Activated naive CD4-positive, alpha-beta T cell treated with anti-CD3 and anti-CD28 coated beads for 36 hours (primary cell): ENCODE measurements at regions not wholly inside any gene's neighbourhood (a gene's known extent, or its start where the extent isn't known, plus 50 kb on each side); places are given as distances from the start of the nearest gene placed in this dataset.

Experiments
- CTCF ChIA-PET: fragments of 350-600 bp; sonication (Branson Sonifier 250); formaldehyde crosslinking; loops from one replicate; lab custom pipeline; 2021; ENCODE audit warnings: antibody characterized with exemption; lab: Charles Lee
- DNase-seq: peaks from one replicate; pipeline ENCODE4 v3.0.0-alpha.2; 2020
- H3K27ac Mint-ChIP-seq: one replicate; pipeline ENCODE4 v1.8.0; 2021; ENCODE audit warnings: mild to moderate bottlenecking, mixed read lengths
- H3K27me3 Mint-ChIP-seq: one replicate; pipeline ENCODE4 v1.8.0; 2021; ENCODE audit warnings: low read depth, mixed read lengths
- H3K36me3 Mint-ChIP-seq: one replicate; pipeline ENCODE4 v1.8.0; 2021; ENCODE audit warnings: low read depth, mixed read lengths
- H3K4me1 Mint-ChIP-seq: one replicate; pipeline ENCODE4 v1.8.0; 2021; ENCODE audit warnings: low read depth, mixed read lengths
- H3K4me3 Mint-ChIP-seq: one replicate; pipeline ENCODE4 v1.8.0; 2021; ENCODE audit warnings: mild to moderate bottlenecking, moderate library complexity, mixed read lengths
- H3K9me3 Mint-ChIP-seq: one replicate; pipeline ENCODE4 v1.8.0; 2021; ENCODE audit warnings: mixed read lengths
- intact Hi-C: fragments of 100-400 bp; cut with micrococcal nuclease; formaldehyde crosslinking; loops from one replicate; pipeline ENCODE4 v1.15.1; 2023

GRCh38 chr3:84125760-84126159 lies 833.0 kb upstream of the CADM2 start:
- Mint-ChIP-seq H3K4me1 (no peaks in the 10 kb centered on the region), H3K36me3 (no peaks in the 10 kb centered on the region), H3K9me3 (peaks cover 6% of the 10 kb centered on the region), H3K27me3 (no peaks in the 10 kb centered on the region), H3K4me3 (no peak overlapping the region), H3K27ac (no peak overlapping the region)
- CTCF ChIA-PET, result no interaction called here
- intact Hi-C loops, result no loop called here
- DNase-seq, result no peak

DNA sequence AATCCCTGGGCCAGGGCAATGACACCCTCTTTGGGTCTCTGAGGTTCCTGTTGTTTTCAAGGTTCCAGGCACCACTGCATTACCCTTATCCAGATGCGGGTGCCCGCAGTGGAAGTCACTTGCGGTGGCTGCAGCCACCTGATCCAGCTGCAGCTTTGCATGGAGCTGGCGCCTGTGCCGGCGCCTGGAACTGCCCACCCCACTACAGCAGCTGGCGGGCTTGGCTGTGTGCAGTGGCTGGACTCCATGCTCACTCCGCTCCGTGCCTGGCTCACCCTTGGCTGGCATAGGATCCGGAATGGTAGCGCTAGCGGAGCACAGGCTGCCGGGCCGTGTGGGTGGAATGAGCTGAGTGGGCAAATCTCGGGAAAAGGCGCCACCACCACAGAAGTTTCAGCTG lies 832.6 kb upstream of the CADM2 start:
- Mint-ChIP-seq H3K4me1 (no peaks in the 10 kb centered on the region), H3K36me3 (no peaks in the 10 kb centered on the region), H3K27ac (no peak overlapping the region), H3K4me3 (no peak overlapping the region), H3K27me3 (no peaks in the 10 kb centered on the region), H3K9me3 (peaks cover 6% of the 10 kb centered on the region)
- no peak for DNase-seq
- intact Hi-C loops, result no loop called here
- CTCF ChIA-PET, result no interaction called here

- no peak overlapping the region for H3K4me3 Mint-ChIP-seq
- no peaks in the 10 kb centered on the region for H3K36me3 Mint-ChIP-seq
- DNase-seq, result no peak
- peaks cover 6% of the 10 kb centered on the region for H3K9me3 Mint-ChIP-seq
- no peak overlapping the region for H3K27ac Mint-ChIP-seq
- H3K27me3 Mint-ChIP-seq, result no peaks in the 10 kb centered on the region
- intact Hi-C loops, result no loop called here
- CTCF ChIA-PET, result no interaction called here
- H3K4me1 Mint-ChIP-seq, result no peaks in the 10 kb centered on the region
These were observed 830.8 kb upstream of the CADM2 start for GRCh38 chr3:84128024-84128423.

GRCh38 chr3:84136425-84136824 lies 822.4 kb upstream of the CADM2 start:
- H3K36me3 Mint-ChIP-seq, result no peaks in the 10 kb centered on the region

DNA sequence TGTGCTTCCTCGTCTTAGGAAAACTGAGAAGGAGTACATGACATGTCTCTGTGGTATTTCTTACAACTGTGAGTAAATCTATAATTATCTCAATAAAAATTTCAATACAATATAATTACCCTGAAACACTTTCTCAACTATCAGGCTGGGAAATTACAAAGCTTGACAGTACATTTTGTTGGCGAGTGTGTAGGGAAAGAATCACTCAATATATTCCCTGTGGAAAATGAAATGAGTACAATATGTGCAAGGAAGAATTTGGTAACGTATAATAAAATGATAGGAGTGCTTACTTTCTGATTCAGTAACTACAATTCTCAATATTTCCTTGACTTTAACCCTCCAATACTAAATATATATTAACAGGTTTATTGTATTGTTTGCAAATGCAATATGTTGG lies 818.2 kb upstream of the CADM2 start:
- DNase-seq, result no peak
- H3K36me3 Mint-ChIP-seq, result no peaks in the 10 kb centered on the region
- no peak overlapping the region for H3K27ac Mint-ChIP-seq
- CTCF ChIA-PET, result no interaction called here
- no peaks in the 10 kb centered on the region for H3K27me3 Mint-ChIP-seq
- H3K9me3 Mint-ChIP-seq, result peaks cover 9% of the 10 kb centered on the region
- H3K4me1 Mint-ChIP-seq, result no peaks in the 10 kb centered on the region
- H3K4me3 Mint-ChIP-seq, result no peak overlapping the region
- intact Hi-C loops, result no loop called here

More at GRCh38 chr3:84136425-84136824, 822.4 kb upstream of the CADM2 start:
- intact Hi-C loops, result no loop called here
- Mint-ChIP-seq H3K9me3 (peaks cover 5% of the 10 kb centered on the region), H3K4me3 (no peak overlapping the region), H3K4me1 (no peaks in the 10 kb centered on the region), H3K27ac (no peak overlapping the region), H3K27me3 (no peaks in the 10 kb centered on the region)
- CTCF ChIA-PET, result no interaction called here
- DNase-seq, result no peak

DNA sequence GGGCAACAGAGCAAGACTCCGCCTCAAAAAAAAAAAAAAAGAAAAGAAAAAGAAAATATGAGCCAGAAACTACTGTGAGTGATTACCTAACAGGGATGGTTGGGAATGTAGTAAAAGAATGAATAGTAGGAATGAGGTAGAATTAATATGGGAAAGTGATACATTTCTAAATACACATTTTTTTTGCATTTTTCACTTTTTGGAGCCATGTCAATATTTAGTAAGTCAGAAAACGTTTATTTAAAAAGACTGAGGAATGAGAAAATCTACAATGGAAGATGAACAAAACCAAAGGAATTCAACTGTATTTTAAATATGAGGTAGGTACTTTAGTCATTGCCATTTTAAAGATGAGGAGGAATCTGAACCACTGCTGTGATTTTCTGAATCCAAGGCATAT lies 817.2 kb upstream of the CADM2 start:
- no peaks in the 10 kb centered on the region for H3K4me1 Mint-ChIP-seq
- DNase-seq, result no peak
- intact Hi-C loops, result no loop called here

GRCh38 chr3:84165328-84165727 lies 793.5 kb upstream of the CADM2 start:
- intact Hi-C loops, result no loop called here
- Mint-ChIP-seq H3K27ac (no peak overlapping the region), H3K4me3 (no peak overlapping the region), H3K36me3 (no peaks in the 10 kb centered on the region), H3K4me1 (no peaks in the 10 kb centered on the region), H3K9me3 (peaks cover 6% of the 10 kb centered on the region), H3K27me3 (no peaks in the 10 kb centered on the region)
- no peak for DNase-seq
- CTCF ChIA-PET, result no interaction called here

More for the DNA sequence above, 817.2 kb upstream of the CADM2 start:
- Mint-ChIP-seq H3K27ac (no peak overlapping the region), H3K36me3 (no peaks in the 10 kb centered on the region), H3K9me3 (peaks cover 11% of the 10 kb centered on the region), H3K4me3 (no peak overlapping the region), H3K27me3 (no peaks in the 10 kb centered on the region)
- CTCF ChIA-PET, result no interaction called here

- Mint-ChIP-seq H3K36me3 (no peaks in the 10 kb centered on the region), H3K27me3 (no peaks in the 10 kb centered on the region), H3K9me3 (peaks cover 7% of the 10 kb centered on the region), H3K27ac (no peak overlapping the region), H3K4me3 (no peak overlapping the region), H3K4me1 (no peaks in the 10 kb centered on the region)
- CTCF ChIA-PET, result no interaction called here
- DNase-seq, result no peak
- intact Hi-C loops, result no loop called here
These were observed 783.3 kb upstream of the CADM2 start for GRCh38 chr3:84175449-84175848.

DNA sequence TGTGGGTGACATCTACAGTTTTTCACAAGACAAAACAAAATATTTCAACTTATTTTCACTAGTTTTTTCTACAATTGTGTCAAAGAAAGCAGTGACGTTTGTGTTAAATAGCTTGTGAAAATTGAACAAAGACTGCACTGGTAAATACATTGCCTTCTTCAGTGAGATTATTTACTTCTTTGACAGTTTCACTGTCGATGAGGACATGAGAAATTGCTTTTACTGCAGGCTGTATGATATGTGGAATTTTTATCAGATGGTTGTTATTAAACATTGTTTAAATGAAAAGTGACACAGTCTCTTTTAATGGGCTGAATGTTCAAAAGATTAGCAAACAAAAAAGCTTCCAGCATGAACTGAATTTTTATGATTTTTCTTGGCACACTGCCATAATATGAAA lies 773.9 kb upstream of the CADM2 start:
- Mint-ChIP-seq H3K27ac (no peak overlapping the region), H3K9me3 (peaks cover 4% of the 10 kb centered on the region), H3K4me1 (no peaks in the 10 kb centered on the region), H3K36me3 (no peaks in the 10 kb centered on the region), H3K27me3 (no peaks in the 10 kb centered on the region), H3K4me3 (no peak overlapping the region)
- intact Hi-C loops, result no loop called here
- CTCF ChIA-PET, result no interaction called here
- no peak for DNase-seq

DNA sequence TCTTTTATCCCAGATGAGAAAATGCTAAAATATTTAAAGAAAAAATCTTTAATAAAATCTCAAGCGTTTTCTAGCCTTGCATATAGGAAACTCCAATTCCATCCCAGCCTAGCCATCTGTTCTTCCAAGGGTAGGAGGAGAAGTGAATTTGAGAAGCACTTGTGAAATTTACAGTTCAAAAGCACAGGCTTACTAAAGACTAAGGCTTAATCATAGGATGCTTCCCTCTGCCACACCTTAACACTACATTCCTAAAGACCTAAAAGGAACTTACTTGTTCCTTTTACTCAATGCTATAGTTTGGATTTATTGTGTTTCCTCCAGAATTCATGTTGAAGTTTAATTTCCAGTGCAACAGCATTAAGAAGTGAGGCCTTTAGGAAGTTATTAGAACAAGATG lies 764.8 kb upstream of the CADM2 start:
- H3K4me3 Mint-ChIP-seq, result no peak overlapping the region
- DNase-seq, result no peak
- CTCF ChIA-PET, result no interaction called here
- H3K4me1 Mint-ChIP-seq, result no peaks in the 10 kb centered on the region
- H3K27ac Mint-ChIP-seq, result no peak overlapping the region
- intact Hi-C loops, result no loop called here
- peaks cover 24% of the 10 kb centered on the region for H3K9me3 Mint-ChIP-seq
- no peaks in the 10 kb centered on the region for H3K27me3 Mint-ChIP-seq
- no peaks in the 10 kb centered on the region for H3K36me3 Mint-ChIP-seq

GRCh38 chr3:84209474-84209873 lies 749.3 kb upstream of the CADM2 start:
- Mint-ChIP-seq H3K4me1 (no peaks in the 10 kb centered on the region), H3K27ac (no peak overlapping the region), H3K4me3 (no peak overlapping the region), H3K36me3 (no peaks in the 10 kb centered on the region), H3K27me3 (no peaks in the 10 kb centered on the region), H3K9me3 (peaks cover 3% of the 10 kb centered on the region)
- no peak for DNase-seq
- CTCF ChIA-PET, result no interaction called here
- intact Hi-C loops, result no loop called here

GRCh38 chr3:84223512-84223911 lies 735.3 kb upstream of the CADM2 start:
- CTCF ChIA-PET, result no interaction called here
- no peaks in the 10 kb centered on the region for H3K27me3 Mint-ChIP-seq
- H3K9me3 Mint-ChIP-seq, result peaks cover 11% of the 10 kb centered on the region
- intact Hi-C loops, result no loop called here
- H3K4me3 Mint-ChIP-seq, result no peak overlapping the region
- H3K27ac Mint-ChIP-seq, result no peak overlapping the region
- no peaks in the 10 kb centered on the region for H3K4me1 Mint-ChIP-seq
- no peaks in the 10 kb centered on the region for H3K36me3 Mint-ChIP-seq
- no peak for DNase-seq

- DNase-seq, result no peak
- H3K4me1 Mint-ChIP-seq, result no peaks in the 10 kb centered on the region
- H3K9me3 Mint-ChIP-seq, result peaks cover 11% of the 10 kb centered on the region
- no peak overlapping the region for H3K27ac Mint-ChIP-seq
- no peak overlapping the region for H3K4me3 Mint-ChIP-seq
- intact Hi-C loops, result no loop called here
- no peaks in the 10 kb centered on the region for H3K27me3 Mint-ChIP-seq
- CTCF ChIA-PET, result no interaction called here
- H3K36me3 Mint-ChIP-seq, result no peaks in the 10 kb centered on the region
These were observed 734.5 kb upstream of the CADM2 start for GRCh38 chr3:84224262-84224661.

GRCh38 chr3:84236261-84236660 lies 722.5 kb upstream of the CADM2 start:
- peaks cover 6% of the 10 kb centered on the region for H3K9me3 Mint-ChIP-seq
- no peaks in the 10 kb centered on the region for H3K4me1 Mint-ChIP-seq
- intact Hi-C loops, result no loop called here
- H3K4me3 Mint-ChIP-seq, result no peak overlapping the region
- no peak for DNase-seq
- peaks cover 2% of the 10 kb centered on the region for H3K27me3 Mint-ChIP-seq
- CTCF ChIA-PET, result no interaction called here
- H3K36me3 Mint-ChIP-seq, result no peaks in the 10 kb centered on the region
- no peak overlapping the region for H3K27ac Mint-ChIP-seq
